ENCODE measurements at regions not wholly inside any gene's neighbourhood (a gene's known extent, or its start where the extent isn't known, plus 50 kb on each side); places are given as distances from the start of the nearest gene placed in this dataset.

- TF ChIP-seq TCFL5 (CRISPR knock-in tag; conservative IDR thresholded peaks at IDR 0.05) (no peak), ADNP (tag; IDR thresholded peaks at IDR 0.05) (no peak), DPF2 (IDR thresholded peaks at IDR 0.05) (no peak), ZNF282 (CRISPR knock-in tag; IDR thresholded peaks at IDR 0.05) (no peak), MXI1 (IDR thresholded peaks at IDR 0.05; ENCODE audit: low read depth, low read length) (no peak)
- TF ChIP-seq, protein P1, sequence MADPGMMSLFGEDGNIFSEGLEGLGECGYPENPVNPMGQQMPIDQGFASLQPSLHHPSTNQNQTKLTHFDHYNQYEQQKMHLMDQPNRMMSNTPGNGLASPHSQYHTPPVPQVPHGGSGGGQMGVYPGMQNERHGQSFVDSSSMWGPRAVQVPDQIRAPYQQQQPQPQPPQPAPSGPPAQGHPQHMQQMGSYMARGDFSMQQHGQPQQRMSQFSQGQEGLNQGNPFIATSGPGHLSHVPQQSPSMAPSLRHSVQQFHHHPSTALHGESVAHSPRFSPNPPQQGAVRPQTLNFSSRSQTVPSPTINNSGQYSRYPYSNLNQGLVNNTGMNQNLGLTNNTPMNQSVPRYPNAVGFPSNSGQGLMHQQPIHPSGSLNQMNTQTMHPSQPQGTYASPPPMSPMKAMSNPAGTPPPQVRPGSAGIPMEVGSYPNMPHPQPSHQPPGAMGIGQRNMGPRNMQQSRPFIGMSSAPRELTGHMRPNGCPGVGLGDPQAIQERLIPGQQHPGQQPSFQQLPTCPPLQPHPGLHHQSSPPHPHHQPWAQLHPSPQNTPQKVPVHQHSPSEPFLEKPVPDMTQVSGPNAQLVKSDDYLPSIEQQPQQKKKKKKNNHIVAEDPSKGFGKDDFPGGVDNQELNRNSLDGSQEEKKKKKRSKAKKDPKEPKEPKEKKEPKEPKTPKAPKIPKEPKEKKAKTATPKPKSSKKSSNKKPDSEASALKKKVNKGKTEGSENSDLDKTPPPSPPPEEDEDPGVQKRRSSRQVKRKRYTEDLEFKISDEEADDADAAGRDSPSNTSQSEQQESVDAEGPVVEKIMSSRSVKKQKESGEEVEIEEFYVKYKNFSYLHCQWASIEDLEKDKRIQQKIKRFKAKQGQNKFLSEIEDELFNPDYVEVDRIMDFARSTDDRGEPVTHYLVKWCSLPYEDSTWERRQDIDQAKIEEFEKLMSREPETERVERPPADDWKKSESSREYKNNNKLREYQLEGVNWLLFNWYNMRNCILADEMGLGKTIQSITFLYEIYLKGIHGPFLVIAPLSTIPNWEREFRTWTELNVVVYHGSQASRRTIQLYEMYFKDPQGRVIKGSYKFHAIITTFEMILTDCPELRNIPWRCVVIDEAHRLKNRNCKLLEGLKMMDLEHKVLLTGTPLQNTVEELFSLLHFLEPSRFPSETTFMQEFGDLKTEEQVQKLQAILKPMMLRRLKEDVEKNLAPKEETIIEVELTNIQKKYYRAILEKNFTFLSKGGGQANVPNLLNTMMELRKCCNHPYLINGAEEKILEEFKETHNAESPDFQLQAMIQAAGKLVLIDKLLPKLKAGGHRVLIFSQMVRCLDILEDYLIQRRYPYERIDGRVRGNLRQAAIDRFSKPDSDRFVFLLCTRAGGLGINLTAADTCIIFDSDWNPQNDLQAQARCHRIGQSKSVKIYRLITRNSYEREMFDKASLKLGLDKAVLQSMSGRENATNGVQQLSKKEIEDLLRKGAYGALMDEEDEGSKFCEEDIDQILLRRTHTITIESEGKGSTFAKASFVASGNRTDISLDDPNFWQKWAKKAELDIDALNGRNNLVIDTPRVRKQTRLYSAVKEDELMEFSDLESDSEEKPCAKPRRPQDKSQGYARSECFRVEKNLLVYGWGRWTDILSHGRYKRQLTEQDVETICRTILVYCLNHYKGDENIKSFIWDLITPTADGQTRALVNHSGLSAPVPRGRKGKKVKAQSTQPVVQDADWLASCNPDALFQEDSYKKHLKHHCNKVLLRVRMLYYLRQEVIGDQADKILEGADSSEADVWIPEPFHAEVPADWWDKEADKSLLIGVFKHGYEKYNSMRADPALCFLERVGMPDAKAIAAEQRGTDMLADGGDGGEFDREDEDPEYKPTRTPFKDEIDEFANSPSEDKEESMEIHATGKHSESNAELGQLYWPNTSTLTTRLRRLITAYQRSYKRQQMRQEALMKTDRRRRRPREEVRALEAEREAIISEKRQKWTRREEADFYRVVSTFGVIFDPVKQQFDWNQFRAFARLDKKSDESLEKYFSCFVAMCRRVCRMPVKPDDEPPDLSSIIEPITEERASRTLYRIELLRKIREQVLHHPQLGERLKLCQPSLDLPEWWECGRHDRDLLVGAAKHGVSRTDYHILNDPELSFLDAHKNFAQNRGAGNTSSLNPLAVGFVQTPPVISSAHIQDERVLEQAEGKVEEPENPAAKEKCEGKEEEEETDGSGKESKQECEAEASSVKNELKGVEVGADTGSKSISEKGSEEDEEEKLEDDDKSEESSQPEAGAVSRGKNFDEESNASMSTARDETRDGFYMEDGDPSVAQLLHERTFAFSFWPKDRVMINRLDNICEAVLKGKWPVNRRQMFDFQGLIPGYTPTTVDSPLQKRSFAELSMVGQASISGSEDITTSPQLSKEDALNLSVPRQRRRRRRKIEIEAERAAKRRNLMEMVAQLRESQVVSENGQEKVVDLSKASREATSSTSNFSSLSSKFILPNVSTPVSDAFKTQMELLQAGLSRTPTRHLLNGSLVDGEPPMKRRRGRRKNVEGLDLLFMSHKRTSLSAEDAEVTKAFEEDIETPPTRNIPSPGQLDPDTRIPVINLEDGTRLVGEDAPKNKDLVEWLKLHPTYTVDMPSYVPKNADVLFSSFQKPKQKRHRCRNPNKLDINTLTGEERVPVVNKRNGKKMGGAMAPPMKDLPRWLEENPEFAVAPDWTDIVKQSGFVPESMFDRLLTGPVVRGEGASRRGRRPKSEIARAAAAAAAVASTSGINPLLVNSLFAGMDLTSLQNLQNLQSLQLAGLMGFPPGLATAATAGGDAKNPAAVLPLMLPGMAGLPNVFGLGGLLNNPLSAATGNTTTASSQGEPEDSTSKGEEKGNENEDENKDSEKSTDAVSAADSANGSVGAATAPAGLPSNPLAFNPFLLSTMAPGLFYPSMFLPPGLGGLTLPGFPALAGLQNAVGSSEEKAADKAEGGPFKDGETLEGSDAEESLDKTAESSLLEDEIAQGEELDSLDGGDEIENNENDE (IDR thresholded peaks at IDR 0.05; ENCODE audit: low read depth, low read length), result no peak
- TF ChIP-seq, protein P2, sequence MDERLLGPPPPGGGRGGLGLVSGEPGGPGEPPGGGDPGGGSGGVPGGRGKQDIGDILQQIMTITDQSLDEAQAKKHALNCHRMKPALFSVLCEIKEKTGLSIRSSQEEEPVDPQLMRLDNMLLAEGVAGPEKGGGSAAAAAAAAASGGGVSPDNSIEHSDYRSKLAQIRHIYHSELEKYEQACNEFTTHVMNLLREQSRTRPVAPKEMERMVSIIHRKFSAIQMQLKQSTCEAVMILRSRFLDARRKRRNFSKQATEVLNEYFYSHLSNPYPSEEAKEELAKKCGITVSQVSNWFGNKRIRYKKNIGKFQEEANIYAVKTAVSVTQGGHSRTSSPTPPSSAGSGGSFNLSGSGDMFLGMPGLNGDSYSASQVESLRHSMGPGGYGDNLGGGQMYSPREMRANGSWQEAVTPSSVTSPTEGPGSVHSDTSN (CRISPR knock-in tag; IDR thresholded peaks at IDR 0.05; ENCODE audit: low read depth), result no peak
- TF ChIP-seq, protein P2 (tag; conservative IDR thresholded peaks at IDR 0.05; ENCODE audit: low read depth), result no peak
- TF ChIP-seq, protein P3, sequence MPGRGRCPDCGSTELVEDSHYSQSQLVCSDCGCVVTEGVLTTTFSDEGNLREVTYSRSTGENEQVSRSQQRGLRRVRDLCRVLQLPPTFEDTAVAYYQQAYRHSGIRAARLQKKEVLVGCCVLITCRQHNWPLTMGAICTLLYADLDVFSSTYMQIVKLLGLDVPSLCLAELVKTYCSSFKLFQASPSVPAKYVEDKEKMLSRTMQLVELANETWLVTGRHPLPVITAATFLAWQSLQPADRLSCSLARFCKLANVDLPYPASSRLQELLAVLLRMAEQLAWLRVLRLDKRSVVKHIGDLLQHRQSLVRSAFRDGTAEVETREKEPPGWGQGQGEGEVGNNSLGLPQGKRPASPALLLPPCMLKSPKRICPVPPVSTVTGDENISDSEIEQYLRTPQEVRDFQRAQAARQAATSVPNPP (IDR thresholded peaks at IDR 0.05; ENCODE audit: borderline replicate concordance, insufficient read depth, insufficient read length), result no peak
These were observed 463.5 kb downstream of the RASEF start for GRCh38 chr9:82599336-82599949.

Measured in K562 (cell line).